Naive B cell (primary cell): ENCODE measurements at regions not wholly inside any gene's neighbourhood (a gene's known extent, or its start where the extent isn't known, plus 50 kb on each side); places are given as distances from the start of the nearest gene placed in this dataset.

ENCODE experiments used
- ATAC-seq, 2 donors: fragments of 150-1000 bp; cut with Tn5 transposase; 2 replicates each; pipeline ENCODE4 v1.10.0; 2021; ENCODE audit warnings: low read depth in 2 of 2, mild to moderate bottlenecking in 2 of 2, moderate library complexity in 2 of 2
- DNase-seq: peaks from one replicate; pipeline ENCODE4 v3.0.0; 2022
- H3K27ac Mint-ChIP-seq, 6 donors: one replicate each; pipeline ENCODE4 v1.8.0; 2020 to 2022; ENCODE audit warnings: mild to moderate bottlenecking in 6 of 6, mixed read lengths in 6 of 6, moderate library complexity in 5 of 6, inconsistent platforms in 2 of 6
- H3K27me3 Mint-ChIP-seq, 3 donors: one replicate each; pipeline ENCODE4 v1.8.0; 2021 to 2022; ENCODE audit warnings: mixed read lengths in 3 of 3, mild to moderate bottlenecking in 1 of 3
- H3K36me3 Mint-ChIP-seq, 2 donors: one replicate each; pipeline ENCODE4 v1.8.0; 2020 to 2022; ENCODE audit warnings: mixed read lengths in 2 of 2, inconsistent platforms in 1 of 2, mild to moderate bottlenecking in 1 of 2
- H3K4me1 Mint-ChIP-seq, 3 donors: one replicate each; pipeline ENCODE4 v1.8.0; 2020 to 2022; ENCODE audit warnings: mixed read lengths in 3 of 3, inconsistent platforms in 1 of 3, mild to moderate bottlenecking in 1 of 3, moderate library complexity in 1 of 3
- H3K4me3 Mint-ChIP-seq, 8 donors: one replicate each; pipeline ENCODE4 v1.8.0; 2020 to 2022; ENCODE audit warnings: mild to moderate bottlenecking in 8 of 8, mixed read lengths in 8 of 8, moderate library complexity in 8 of 8, inconsistent platforms in 2 of 8
- H3K9me3 Mint-ChIP-seq, 7 donors: one replicate each; pipeline ENCODE4 v1.8.0; 2020 to 2022; ENCODE audit warnings: mixed read lengths in 7 of 7, mild to moderate bottlenecking in 5 of 7, inconsistent platforms in 2 of 7, moderate library complexity in 1 of 7

- DNase-seq (no peak), ATAC-seq (no peak)
- Mint-ChIP-seq H3K27me3 (no peaks in the 10 kb centered on the region), H3K27ac (peak overlapping the region in 1 of 6 donors; percentile 36), H3K4me1 (no peaks in the 10 kb centered on the region), H3K36me3 (no peaks in the 10 kb centered on the region), H3K9me3 (peaks cover 0 to 8% (median 2%) of the 10 kb centered on the region in 7 donors), H3K4me3 (peak overlapping the region in 1 of 8 donors; percentile 7)
Measured at GRCh38 chr6:104126315-104127005, 733.3 kb downstream of the HACE1 start.

- Mint-ChIP-seq H3K27me3 (no peaks in the 10 kb centered on the region), H3K4me1 (no peaks in the 10 kb centered on the region), H3K36me3 (no peaks in the 10 kb centered on the region), H3K9me3 (peaks cover 0 to 11% (median 5%) of the 10 kb centered on the region in 7 donors), H3K27ac (no peak overlapping the region), H3K4me3 (no peak overlapping the region)
- DNase-seq, result no peak
- ATAC-seq, result no peak
Measured at GRCh38 chr6:104123227-104123626, 736.5 kb downstream of the HACE1 start.

GRCh38 chr6:104118274-104118673 lies 741.4 kb downstream of the HACE1 start:
- peaks cover 0 to 10% (median 2%) of the 10 kb centered on the region in 7 donors for H3K9me3 Mint-ChIP-seq
- no peaks in the 10 kb centered on the region for H3K4me1 Mint-ChIP-seq
- no peak overlapping the region for H3K4me3 Mint-ChIP-seq
- ATAC-seq (no peak), DNase-seq (no peak)
- H3K36me3 Mint-ChIP-seq, result no peaks in the 10 kb centered on the region
- H3K27me3 Mint-ChIP-seq, result no peaks in the 10 kb centered on the region
- H3K27ac Mint-ChIP-seq, result no peak overlapping the region

GRCh38 chr6:104109806-104110205 lies 749.9 kb downstream of the HACE1 start:
- Mint-ChIP-seq H3K27ac (no peak overlapping the region), H3K4me1 (no peaks in the 10 kb centered on the region), H3K4me3 (no peak overlapping the region), H3K27me3 (no peaks in the 10 kb centered on the region), H3K9me3 (peaks cover 0 to 3% (median 0%) of the 10 kb centered on the region in 7 donors), H3K36me3 (no peaks in the 10 kb centered on the region)
- ATAC-seq (no peak), DNase-seq (no peak)

- H3K4me1 Mint-ChIP-seq, result no peaks in the 10 kb centered on the region
- H3K9me3 Mint-ChIP-seq, result peaks cover 0 to 3% (median 1%) of the 10 kb centered on the region in 7 donors
- no peak overlapping the region for H3K4me3 Mint-ChIP-seq
- DNase-seq (no peak), ATAC-seq (no peak)
- H3K27ac Mint-ChIP-seq, result no peak overlapping the region
- no peaks in the 10 kb centered on the region for H3K36me3 Mint-ChIP-seq
- no peaks in the 10 kb centered on the region for H3K27me3 Mint-ChIP-seq
Measured at GRCh38 chr6:104108634-104109033, 751.1 kb downstream of the HACE1 start.

- ATAC-seq (no peak), DNase-seq (no peak)
- Mint-ChIP-seq H3K4me1 (no peaks in the 10 kb centered on the region), H3K36me3 (no peaks in the 10 kb centered on the region), H3K27me3 (no peaks in the 10 kb centered on the region), H3K27ac (no peak overlapping the region), H3K9me3 (peaks cover 0 to 6% (median 3%) of the 10 kb centered on the region in 7 donors), H3K4me3 (no peak overlapping the region)
Measured at GRCh38 chr6:104095661-104096416, 763.9 kb downstream of the HACE1 start.

GRCh38 chr6:104087765-104088164 lies 772.0 kb downstream of the HACE1 start:
- Mint-ChIP-seq H3K27ac (no peak overlapping the region), H3K36me3 (no peaks in the 10 kb centered on the region), H3K4me3 (no peak overlapping the region), H3K9me3 (peaks cover 0 to 10% (median 6%) of the 10 kb centered on the region in 7 donors), H3K27me3 (no peaks in the 10 kb centered on the region), H3K4me1 (no peaks in the 10 kb centered on the region)
- ATAC-seq (no peak), DNase-seq (no peak)

- Mint-ChIP-seq H3K36me3 (no peaks in the 10 kb centered on the region), H3K27ac (no peak overlapping the region), H3K27me3 (no peaks in the 10 kb centered on the region), H3K4me1 (no peaks in the 10 kb centered on the region), H3K9me3 (peaks cover 0 to 10% (median 2%) of the 10 kb centered on the region in 7 donors), H3K4me3 (no peak overlapping the region)
- DNase-seq, result no peak
- no peak for ATAC-seq
Measured at GRCh38 chr6:104068281-104068680, 791.4 kb downstream of the HACE1 start.

- peaks cover 0 to 19% (median 0%) of the 10 kb centered on the region in 7 donors for H3K9me3 Mint-ChIP-seq
- H3K4me3 Mint-ChIP-seq, result no peak overlapping the region
Measured at GRCh38 chr6:104064876-104065275, 794.8 kb downstream of the HACE1 start.

GRCh38 chr6:104050455-104050854 lies 809.3 kb downstream of the HACE1 start:
- Mint-ChIP-seq H3K4me1 (no peaks in the 10 kb centered on the region), H3K9me3 (peaks cover 0 to 15% (median 3%) of the 10 kb centered on the region in 7 donors), H3K27ac (peak overlapping the region in 1 of 6 donors; percentile 72), H3K4me3 (no peak overlapping the region), H3K36me3 (no peaks in the 10 kb centered on the region), H3K27me3 (no peaks in the 10 kb centered on the region)
- no peak for ATAC-seq
- no peak for DNase-seq

More at GRCh38 chr6:104064876-104065275, 794.8 kb downstream of the HACE1 start:
- Mint-ChIP-seq H3K4me1 (no peaks in the 10 kb centered on the region), H3K27me3 (no peaks in the 10 kb centered on the region), H3K36me3 (no peaks in the 10 kb centered on the region), H3K27ac (no peak overlapping the region)
- DNase-seq (no peak), ATAC-seq (no peak)

- H3K36me3 Mint-ChIP-seq, result no peaks in the 10 kb centered on the region
- ATAC-seq, result no peak
- peaks cover 0 to 8% (median 5%) of the 10 kb centered on the region in 7 donors for H3K9me3 Mint-ChIP-seq
- no peak overlapping the region for H3K4me3 Mint-ChIP-seq
- no peaks in the 10 kb centered on the region for H3K4me1 Mint-ChIP-seq
- H3K27me3 Mint-ChIP-seq, result no peaks in the 10 kb centered on the region
- DNase-seq, result no peak
- no peak overlapping the region for H3K27ac Mint-ChIP-seq
Measured at GRCh38 chr6:104046426-104046825, 813.3 kb downstream of the HACE1 start.

- no peaks in the 10 kb centered on the region for H3K4me1 Mint-ChIP-seq
- no peaks in the 10 kb centered on the region for H3K36me3 Mint-ChIP-seq
- no peak overlapping the region for H3K27ac Mint-ChIP-seq
- peaks cover 0 to 3% (median 0%) of the 10 kb centered on the region in 7 donors for H3K9me3 Mint-ChIP-seq
- H3K27me3 Mint-ChIP-seq, result no peaks in the 10 kb centered on the region
- no peak for DNase-seq
- no peak for ATAC-seq
- no peak overlapping the region for H3K4me3 Mint-ChIP-seq
Measured at GRCh38 chr6:104031346-104031745, 828.4 kb downstream of the HACE1 start.

GRCh38 chr6:104022126-104022525 lies 837.6 kb downstream of the HACE1 start:
- Mint-ChIP-seq H3K27me3 (no peaks in the 10 kb centered on the region), H3K4me3 (no peak overlapping the region), H3K27ac (no peak overlapping the region), H3K9me3 (peaks cover 0 to 1% (median 0%) of the 10 kb centered on the region in 7 donors), H3K36me3 (no peaks in the 10 kb centered on the region), H3K4me1 (no peaks in the 10 kb centered on the region)
- DNase-seq (no peak), ATAC-seq (no peak)
